HG03135 (cell line): ENCODE measurements at regions not wholly inside any gene's neighbourhood (a gene's known extent, or its start where the extent isn't known, plus 50 kb on each side); places are given as distances from the start of the nearest gene placed in this dataset.

ENCODE experiments used
- ATAC-seq: cut with Tn5 transposase; IDR thresholded peaks from one replicate; pipeline ENCODE4 v1.9.1; 2021; ENCODE audit warnings: mild to moderate bottlenecking, moderate library complexity; ENCODE audit not compliant: unreplicated experiment

DNA sequence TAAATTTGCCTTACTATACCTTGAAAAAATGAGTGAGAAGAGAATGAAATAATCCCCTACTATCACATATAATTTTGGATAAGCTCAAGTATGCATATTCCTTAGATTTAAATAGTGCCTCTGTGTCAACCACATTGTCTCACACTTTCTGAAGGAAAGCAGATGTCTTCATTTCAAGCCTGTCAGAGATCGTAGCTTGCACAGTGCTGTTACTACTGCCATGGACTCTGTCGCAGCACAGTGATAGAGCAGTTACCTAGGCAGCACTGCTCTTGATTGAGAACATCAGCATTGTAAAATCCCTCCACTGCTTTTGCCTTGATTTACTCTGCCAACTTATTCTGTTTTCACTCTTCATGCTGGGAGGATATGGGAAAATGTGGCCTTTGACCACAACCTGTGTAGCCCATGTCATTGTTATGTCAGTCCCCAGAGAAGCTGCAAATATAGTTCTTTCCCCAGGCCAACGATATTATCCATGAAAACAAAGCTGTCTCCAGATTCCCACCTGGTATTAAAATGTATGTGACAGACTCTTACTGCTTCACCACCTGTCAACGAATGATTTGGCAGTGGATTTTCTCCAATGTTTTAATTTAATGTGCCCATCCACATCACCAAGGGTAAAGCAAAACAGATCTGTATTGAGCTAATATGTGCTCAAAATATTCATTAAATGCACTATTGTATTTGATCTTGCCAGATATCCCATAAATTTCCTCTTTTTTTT, 675.7 kb downstream of the METTL4 start:
- ATAC-seq, result no peak

DNA sequence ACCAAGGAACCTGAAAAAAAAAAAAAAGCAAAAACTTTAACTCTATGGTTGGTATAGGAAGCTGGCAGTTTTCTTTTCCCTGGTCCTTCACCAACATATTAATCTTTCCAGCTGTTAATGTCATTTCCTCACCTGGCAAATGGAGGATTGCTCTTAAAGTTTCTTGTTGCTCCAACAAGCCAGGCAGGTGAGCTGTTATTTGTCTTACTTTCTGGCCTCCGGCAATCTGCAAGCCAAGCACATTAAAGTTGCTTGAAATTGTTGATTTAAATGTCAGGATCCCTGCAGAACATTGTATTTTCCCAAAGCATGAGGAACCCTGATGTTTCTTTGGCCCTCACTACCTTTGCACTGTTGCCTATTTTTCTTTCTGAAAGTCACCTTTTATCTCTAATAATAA, 664.9 kb downstream of the METTL4 start:
- ATAC-seq, result no peak

DNA sequence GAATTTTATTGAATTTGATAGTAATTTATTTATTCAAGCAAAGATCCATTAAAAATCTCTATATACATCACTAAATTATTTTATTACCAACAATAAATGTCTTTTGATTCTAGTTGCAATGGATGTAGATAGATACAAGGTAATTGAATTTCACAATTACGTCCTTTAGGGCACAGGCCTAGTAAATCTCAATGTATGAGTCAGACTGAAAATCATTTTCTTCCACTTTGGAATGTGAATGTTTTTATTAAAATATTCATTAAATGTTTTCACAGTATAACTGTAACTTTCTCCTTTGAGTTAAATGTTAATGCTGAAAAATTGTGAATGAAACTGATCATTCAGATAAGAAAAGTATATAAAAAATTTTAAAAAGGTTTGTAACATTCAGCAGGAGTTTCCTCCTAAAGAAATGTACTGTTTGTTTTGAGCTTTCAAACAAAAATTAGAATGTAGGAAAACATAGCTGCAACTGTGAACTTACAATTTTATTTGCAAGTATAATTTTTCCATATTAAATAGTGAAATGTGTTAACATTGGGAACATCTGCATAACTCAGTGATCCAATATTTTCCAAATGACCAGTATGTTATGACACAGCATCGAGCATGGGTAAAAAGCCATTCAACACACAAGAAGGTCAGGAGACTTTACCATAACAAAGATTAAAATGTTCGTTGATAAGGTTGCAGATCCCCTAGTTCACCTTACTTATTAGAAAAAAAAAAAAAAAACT, 663.7 kb downstream of the METTL4 start:
- no peak for ATAC-seq

DNA sequence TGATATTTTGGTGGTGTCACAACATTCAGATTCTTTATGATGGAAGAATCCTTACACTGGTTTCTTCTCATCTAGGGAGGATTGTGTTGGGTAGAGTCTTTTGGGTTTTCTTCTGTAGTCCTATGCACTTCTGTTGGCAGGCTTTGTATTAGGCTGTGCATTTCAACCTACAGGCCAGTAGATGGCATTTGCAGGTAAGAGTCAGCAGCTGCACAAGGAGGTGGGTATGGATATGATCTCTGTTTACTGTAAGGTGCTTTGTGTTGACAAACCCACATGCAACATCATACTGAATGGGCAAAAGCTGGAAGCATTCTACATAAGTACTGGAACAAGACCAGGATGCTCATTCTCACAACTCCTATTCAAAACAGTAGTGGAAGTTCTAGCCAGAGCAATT, 656.8 kb downstream of the METTL4 start:
- no peak for ATAC-seq

DNA sequence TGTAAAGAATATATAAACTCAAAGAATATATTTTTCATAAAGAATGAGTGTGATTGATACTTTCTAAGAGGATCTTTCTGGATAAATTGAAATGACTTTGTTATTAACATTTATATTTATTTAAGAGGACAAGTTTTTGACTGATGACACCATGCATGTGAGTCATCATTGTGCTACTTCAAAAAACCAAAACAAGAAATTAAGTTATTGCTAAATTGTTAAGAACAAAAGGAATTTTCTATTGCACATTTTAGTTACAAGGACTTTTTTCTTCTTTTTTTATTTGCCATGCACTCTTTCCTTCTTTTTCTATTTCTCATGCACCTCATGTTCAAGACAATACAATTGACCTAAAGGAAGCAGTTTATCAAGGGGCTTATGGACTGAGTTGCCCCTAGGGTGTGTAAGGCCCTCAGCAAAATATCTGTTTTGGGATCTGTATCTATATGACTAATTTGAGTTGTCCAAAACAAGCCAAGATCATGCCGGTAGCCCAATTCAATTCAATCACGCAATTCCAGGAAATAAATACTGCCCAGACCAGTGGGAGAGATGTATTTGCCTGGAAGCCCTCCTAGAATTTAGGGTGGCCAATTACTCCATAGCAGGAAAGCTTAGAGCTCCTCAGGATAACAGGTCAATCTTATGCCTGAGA, 654.3 kb downstream of the METTL4 start:
- no peak for ATAC-seq

DNA sequence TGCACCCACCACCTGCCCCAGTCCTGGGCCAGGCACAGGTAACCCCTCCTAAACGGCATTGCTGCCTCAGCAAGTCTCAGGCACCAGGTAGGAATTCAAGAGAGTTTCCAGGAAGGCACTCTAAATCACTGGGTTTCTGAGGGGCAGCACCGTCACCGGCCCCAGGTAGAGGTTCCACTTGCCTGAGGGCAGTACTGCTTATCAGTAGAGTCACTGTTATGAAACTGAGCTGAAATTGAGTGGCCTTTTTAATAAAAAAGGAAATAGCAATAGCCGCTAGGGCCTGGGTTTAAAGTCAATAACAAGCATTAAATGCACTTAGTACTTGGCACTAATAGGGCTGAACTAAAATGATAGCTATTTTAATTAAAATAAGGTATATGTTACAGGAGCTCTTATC, 653.7 kb downstream of the METTL4 start:
- no peak for ATAC-seq

DNA sequence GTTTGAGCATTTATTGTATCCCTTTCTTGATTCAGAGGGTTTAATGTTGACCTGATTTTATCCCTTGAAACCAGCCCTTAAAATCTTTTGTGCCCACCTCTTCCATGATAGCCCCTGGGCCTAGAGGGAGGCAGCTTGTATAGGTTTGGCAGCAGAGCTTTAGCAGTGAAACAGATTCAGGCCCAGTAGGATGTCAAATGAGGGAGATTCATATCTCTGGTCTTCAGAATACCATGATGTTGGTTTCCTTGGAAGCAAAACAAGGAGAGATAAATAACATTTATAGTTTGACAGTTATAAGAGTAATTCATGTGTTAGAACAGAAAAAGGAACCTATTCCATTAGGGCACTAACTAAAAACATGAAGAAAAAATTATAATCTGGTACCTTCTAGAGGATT, 649.2 kb downstream of the METTL4 start:
- no peak for ATAC-seq

DNA sequence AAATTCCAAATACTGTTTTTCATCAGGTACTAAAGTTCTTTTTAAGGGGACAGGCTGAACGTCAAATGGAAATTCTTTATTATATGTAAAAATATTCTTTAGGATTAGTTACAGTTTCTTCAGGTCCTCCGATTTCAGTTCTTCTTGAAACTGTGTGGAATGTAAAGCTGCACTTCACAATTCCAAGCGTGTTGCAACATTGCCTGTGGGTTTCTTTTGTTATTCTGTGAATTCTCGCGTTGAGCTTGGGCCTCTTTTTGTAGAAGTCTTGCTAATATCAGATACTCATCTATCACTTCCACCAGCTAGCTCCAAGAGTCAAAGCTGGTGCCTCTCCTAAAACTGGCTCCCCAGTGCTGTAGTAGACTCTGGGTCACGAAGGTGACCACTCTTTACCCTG, 642.6 kb downstream of the METTL4 start:
- no peak for ATAC-seq

DNA sequence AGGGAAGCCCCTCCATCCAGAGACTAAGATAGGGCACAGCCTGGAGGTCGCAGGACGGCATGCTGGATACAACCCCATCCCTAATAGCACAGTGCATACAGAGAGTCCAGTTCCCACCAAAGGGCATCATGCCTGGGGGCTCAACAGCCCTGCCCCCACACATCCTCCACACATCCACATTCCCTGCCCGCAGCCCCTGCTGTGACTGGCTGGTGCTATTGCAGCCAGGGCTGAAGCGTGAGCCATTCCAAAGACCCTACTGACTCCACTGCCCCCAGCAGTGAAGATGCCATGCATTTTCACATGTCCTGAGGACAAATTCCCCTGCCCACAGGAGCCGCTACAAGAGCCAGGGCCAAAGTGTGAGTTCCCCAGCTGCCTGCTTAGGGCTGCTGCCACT, 641.6 kb downstream of the METTL4 start:
- no peak for ATAC-seq

DNA sequence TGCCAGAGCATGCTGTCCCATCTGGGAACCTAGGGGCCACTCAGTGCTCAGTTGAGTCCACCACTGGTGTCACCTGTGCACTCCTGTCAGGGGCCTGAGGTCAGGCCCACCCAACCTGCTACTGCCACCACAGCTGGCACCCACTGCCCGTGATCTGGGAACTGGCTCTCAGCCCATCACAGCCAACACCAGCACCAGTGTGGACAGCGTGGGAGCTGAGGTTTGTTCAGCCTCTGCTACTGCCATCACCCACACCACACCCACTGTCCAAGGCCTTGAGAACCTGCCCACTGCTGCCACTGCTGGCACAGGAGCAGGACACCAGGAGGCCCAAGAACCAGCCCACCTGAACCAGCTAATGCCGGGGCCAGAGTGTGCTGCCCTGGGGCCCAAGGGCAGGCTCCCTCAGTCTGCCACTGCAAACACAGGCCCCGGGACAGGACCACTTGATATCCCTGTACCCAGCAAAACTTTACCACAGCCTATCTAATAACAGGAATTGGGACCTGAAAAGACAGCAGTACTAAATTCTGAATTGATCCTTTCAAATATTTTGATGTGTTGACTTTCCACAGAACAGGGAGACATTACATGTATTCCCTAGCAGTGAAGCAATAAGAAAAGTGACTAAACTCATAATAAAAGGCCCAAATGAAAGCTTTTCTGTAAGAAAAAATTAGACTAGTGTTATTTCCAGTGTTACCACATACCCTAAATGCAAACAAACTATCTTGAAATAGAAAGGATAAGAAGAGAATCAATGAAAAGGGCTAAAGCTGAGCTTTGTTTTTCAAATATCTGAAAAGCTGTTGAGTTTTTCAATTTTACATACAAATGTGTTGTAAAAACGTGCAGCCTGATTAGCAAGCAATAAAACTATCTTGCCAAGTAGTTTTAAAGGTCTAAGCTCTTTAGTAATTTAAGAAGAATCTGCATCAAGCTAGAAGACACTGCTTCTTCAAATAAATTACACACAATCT, 640.7 kb downstream of the METTL4 start:
- no peak for ATAC-seq

DNA sequence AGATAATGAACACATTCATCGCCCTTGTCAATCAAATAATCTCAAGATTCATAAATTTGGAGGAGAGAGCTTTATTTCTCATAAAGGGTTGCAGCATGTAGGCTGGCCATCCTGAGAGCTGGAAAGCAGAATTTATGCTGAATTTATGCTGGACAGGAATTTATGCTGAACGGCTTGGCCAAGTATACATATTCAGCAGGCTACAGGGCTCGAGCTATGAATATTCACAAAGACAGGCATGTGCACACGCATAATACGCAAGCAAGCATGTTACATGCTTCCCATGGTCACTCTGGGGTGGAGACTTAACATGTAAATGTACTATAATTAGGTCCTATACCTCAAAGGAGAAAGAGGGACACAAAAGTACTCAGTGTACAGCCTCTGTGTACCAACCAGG, 618.8 kb downstream of the METTL4 start:
- no peak for ATAC-seq

DNA sequence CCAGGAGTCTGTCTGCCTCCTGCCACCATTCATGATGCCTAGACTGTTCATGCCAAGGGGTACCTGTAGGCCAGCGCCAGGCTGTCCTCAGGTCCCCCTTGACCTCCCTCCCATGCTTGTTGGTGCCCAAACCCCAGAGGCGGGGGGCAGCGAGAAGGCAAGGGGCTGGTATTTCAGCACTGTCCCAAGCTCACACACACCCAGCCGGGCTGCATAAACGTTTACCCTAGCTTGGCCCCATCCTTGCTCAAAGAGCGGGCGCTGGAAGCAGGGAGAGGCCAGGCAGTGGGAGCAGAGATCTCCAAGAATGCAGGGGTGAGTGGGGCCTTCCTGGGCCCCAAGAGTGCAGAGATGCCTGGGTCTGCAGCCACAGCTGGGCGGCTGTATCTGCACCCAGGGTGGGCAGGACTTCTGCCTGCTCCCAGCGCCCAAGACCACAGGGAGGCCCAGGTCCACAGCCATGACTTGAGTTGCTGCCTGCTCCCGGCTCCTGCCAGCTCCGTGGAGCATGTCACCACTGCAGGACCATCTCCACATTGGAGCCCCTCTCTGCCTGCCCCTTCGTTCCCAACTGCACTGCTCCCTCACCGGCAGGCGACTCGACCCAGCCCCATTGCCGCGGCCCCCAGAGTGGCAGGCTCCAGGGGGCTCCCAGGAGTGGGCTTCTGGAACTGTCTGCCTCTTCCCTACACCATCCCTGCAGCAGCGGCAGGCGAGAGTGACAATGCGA, 616.6 kb downstream of the METTL4 start:
- no peak for ATAC-seq

DNA sequence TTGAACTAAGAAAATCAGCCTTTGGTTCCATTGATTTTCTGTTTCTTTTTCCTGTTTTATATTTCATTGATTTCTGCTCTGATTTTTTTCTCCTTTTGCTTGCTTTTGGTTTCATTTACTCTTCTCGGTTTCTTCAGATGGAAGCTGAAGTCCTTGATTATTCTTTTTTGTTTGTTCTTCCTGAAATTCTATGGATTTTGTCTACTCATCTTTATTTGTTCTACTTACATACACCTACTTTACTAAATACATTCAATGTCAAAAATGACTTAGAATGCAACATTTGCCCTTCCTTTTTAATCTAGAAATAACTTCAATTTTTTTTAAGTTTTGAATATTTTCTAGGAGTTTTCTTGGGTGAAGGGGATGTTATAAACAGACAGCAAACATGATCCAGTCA, 612.5 kb downstream of the METTL4 start:
- ATAC-seq, result no peak

DNA sequence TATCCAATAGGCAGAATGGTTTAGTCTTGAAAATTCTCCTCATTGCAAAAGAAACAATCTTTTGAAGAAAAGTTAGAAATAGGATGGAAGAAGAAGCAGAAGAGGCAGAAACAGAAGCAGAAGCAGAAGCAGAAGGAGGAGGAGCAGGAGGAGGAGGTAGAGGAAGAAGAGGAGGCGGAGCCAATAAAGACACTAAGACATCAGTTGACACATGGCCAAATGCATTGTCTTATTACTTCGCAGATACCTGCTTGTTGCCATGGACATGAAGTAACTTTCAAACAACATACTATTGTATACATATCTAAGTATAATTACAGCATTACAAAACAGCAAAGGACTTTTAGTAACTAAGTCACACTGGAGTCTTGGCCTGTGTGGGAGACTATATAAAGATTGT, 606.3 kb downstream of the METTL4 start:
- no peak for ATAC-seq

DNA sequence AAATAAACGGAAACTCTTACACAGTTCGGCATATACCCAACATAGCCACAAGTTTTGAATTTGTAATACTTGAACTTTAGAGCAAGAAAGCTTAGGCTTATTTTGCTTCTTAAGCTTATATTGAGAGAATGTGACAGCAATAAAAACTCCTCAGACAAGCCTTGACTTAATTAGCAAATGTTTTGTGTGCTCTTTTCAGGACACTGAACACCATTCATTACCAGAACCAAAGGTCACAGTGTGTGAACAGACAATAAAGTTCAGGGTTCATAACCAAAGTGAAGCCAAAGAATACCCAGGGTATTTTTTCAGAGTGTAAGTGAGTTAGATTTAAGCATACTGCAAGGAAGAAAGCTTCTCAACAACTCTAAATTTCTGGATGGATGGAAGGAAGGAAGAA, 605.8 kb downstream of the METTL4 start:
- no peak for ATAC-seq

DNA sequence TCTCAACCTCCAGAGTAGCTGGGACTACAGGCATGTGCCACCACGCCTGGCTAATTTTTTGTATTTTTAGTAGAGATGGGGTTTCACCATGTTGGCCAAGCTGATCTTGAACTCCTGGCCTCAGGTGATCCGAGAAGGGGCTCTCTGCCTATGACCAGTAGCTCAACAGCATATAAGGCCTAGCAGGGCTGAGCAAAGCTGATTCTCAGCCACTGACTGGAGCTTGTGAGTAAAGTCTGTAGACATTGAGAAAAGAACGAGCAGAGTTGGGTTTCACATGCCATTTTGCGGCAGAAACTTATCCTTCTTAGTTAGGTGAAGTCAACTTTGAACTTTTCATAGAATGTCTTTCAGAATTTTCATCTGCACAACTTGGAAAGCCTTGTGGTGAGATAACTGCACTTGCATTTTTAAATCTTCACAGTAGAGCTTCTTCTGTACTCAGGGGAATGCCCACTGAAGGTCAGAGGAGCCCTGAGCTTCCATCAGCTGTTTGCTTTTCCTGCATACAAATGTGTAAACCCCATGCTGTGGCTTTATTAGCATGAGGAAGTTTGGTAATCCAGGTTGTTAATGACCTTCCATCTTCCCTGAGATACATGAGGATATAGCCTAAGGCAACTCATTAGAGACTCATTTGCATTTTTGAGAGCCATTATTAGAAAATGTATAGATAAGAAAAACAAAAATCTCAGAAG, 602.4 kb downstream of the METTL4 start:
- ATAC-seq, result no peak

DNA sequence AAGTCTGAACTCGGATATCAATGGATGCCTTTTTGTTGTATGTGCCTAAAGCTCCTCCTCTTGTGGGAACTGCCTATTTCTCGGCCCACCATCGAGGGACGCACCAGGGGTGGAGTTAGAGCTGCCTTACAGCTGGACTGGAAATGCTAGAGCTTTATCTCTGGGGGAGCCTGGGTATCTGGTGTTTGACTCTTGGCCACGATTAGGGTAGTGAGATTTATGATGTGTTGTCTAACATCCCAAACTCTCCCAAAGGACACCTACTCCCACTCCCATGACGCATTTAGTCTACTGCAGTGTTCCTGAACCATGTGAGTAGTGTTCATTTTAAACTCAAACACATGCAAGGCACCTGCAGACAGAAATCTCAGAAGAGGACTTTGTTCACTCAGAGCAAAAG, 594.8 kb downstream of the METTL4 start:
- no peak for ATAC-seq

DNA sequence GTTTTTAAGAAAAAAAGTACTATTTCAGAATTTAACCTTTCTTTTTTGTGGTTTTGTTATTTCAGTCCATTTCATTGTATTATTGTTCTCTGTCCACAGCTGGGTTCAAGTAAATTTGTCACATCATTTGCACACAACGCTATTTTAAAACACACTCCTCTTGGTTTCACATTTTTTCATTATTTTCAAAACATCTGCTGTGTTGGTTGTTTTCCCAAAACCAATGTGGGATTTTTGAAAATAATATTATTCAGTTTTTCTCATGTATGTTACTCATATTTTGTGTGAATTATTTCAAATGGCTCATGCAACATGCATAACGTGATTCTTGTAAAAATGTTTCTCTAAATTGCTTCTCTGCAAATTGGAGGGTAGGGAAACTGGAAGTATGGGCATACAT, 589.2 kb downstream of the METTL4 start:
- no peak for ATAC-seq

DNA sequence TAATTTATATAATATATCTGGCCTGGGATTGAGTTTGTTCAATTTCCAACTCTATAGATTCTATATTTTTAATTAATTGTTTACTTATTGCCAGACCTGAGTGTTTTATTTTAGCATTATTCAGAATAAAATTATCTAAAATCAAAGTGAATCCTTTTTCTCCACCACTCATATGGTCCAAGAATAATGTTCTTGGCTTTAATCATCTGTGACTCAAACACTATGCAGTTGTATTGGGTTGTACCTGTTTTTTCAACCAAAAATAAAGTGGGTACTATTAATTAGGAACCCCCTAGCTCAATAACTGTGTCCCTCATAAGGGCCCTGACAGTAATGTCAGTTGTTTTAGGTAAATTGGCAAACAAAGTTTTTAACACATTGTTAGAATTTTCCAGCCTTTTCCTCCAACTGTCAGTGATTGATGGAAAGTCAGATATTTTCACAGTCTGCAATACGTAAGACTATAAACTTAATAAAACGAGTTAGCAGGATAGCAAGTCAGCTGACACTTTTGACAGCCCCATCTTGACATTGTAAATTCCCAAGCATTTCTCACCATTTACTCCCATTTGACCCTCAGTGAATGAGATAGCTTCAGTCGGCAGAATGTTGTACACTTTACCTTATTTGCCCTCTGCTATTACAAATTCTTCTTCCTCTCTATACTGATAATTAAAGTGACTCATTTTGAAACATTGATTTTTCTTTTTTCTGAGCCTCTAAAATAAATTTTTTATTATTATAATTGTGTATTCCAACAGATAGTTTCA, 587.4 kb downstream of the METTL4 start:
- ATAC-seq, result no peak
